ENCODE measurements at regions not wholly inside any gene's neighbourhood (a gene's known extent, or its start where the extent isn't known, plus 50 kb on each side); places are given as distances from the start of the nearest gene placed in this dataset.
"Not testable (repeated sequence)": the region's sequence is repeated elsewhere in the genome, so short reads cannot be mapped to it uniquely, and the experiment has no call there.

GRCh38 chr1:173257805-173258204 lies 50.7 kb upstream of the TNFSF4 start:
- no peak for TF ChIP-seq CTCF (IDR thresholded peaks at IDR 0.05; ENCODE audit: extremely low read depth, insufficient read depth, missing control alignments)
- in situ Hi-C loops (cut with MboI; ENCODE audit: low pct_unique_long_range_greater_than_20kb, low sequenced_read_pairs, unreplicated experiment) = loop anchor here (25.0 kb wide), 1 partner anchor 154 kb away; no protein-coding TSS in a partner anchor
- DNase-seq (ENCODE audit: low spot score) = no peak

- DNase-seq (ENCODE audit: low spot score) = no peak
- TF ChIP-seq CTCF (IDR thresholded peaks at IDR 0.05; ENCODE audit: extremely low read depth, insufficient read depth, missing control alignments) = no peak
- in situ Hi-C loops (cut with MboI; ENCODE audit: low pct_unique_long_range_greater_than_20kb, low sequenced_read_pairs, unreplicated experiment) = loop anchor here (25.0 kb wide), 1 partner anchor 154 kb away; no protein-coding TSS in a partner anchor
Observed at GRCh38 chr1:173258479-173259264, 51.5 kb upstream of the TNFSF4 start.

- not testable (repeated sequence) for DNase-seq (ENCODE audit: low spot score)
- in situ Hi-C loops (cut with MboI; ENCODE audit: low pct_unique_long_range_greater_than_20kb, low sequenced_read_pairs, unreplicated experiment) = loop anchor here (25.0 kb wide), 1 partner anchor 152 kb away; no protein-coding TSS in a partner anchor
Observed at GRCh38 chr1:173260329-173260728, 53.2 kb upstream of the TNFSF4 start.

GRCh38 chr1:173266841-173267240 lies 59.7 kb upstream of the TNFSF4 start:
- no peak for DNase-seq (ENCODE audit: low spot score)
- in situ Hi-C loops (cut with MboI; ENCODE audit: low pct_unique_long_range_greater_than_20kb, low sequenced_read_pairs, unreplicated experiment) = loop anchor here (25.0 kb wide), 1 partner anchor 145 kb away; no protein-coding TSS in a partner anchor
- no peak for TF ChIP-seq CTCF (IDR thresholded peaks at IDR 0.05; ENCODE audit: extremely low read depth, insufficient read depth, missing control alignments)

GRCh38 chr1:173267453-173267945 lies 60.4 kb upstream of the TNFSF4 start:
- TF ChIP-seq CTCF (IDR thresholded peaks at IDR 0.05; ENCODE audit: extremely low read depth, insufficient read depth, missing control alignments) = no peak
- in situ Hi-C loops (cut with MboI; ENCODE audit: low pct_unique_long_range_greater_than_20kb, low sequenced_read_pairs, unreplicated experiment) = loop anchor here (25.0 kb wide), 1 partner anchor 145 kb away; no protein-coding TSS in a partner anchor
- DNase-seq (ENCODE audit: low spot score) = no peak

- in situ Hi-C loops (cut with MboI; ENCODE audit: low pct_unique_long_range_greater_than_20kb, low sequenced_read_pairs, unreplicated experiment) = loop anchor here (25.0 kb wide), 1 partner anchor 144 kb away; no protein-coding TSS in a partner anchor
- DNase-seq (ENCODE audit: low spot score) = no peak
- no peak for TF ChIP-seq CTCF (IDR thresholded peaks at IDR 0.05; ENCODE audit: extremely low read depth, insufficient read depth, missing control alignments)
Observed at GRCh38 chr1:173268261-173268660, 61.1 kb upstream of the TNFSF4 start.

GRCh38 chr1:173268786-173269277 lies 61.7 kb upstream of the TNFSF4 start:
- no peak for TF ChIP-seq CTCF (IDR thresholded peaks at IDR 0.05; ENCODE audit: extremely low read depth, insufficient read depth, missing control alignments)
- in situ Hi-C loops (cut with MboI; ENCODE audit: low pct_unique_long_range_greater_than_20kb, low sequenced_read_pairs, unreplicated experiment) = loop anchor here (25.0 kb wide), 1 partner anchor 143 kb away; no protein-coding TSS in a partner anchor

More at GRCh38 chr1:173268786-173269277, 61.7 kb upstream of the TNFSF4 start:
- no peak for DNase-seq (ENCODE audit: low spot score)

All from GM13977 (cell line).